HG02938 (cell line): ENCODE measurements at regions not wholly inside any gene's neighbourhood (a gene's known extent, or its start where the extent isn't known, plus 50 kb on each side); places are given as distances from the start of the nearest gene placed in this dataset.

Experiments
- ATAC-seq: cut with Tn5 transposase; IDR thresholded peaks from one replicate; pipeline ENCODE4 v1.9.1; 2021; ENCODE audit warnings: mild to moderate bottlenecking, moderate library complexity; ENCODE audit not compliant: unreplicated experiment

GRCh38 chr16:73852561-73852960 lies 444.1 kb upstream of the PSMD7 start:
- ATAC-seq, result no peak

DNA sequence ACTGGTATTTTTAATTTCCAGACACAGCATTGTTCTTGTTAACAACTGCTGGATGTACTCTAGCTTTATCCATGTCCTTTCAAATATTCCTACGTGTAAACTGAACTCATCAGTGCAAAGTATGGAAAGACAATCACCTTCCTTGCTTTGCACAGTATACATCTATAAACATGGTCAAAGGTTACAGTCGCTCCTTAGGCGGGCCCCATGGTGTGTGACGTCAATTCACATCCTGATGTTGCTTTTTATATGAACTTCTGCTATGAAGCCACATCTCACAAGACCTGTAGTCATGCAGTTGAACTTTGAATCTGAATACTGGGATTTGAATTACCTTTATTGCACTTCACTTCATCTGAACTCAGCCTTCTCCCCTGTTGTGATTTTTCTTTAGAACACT lies 447.6 kb upstream of the PSMD7 start:
- ATAC-seq, result no peak

GRCh38 chr16:73847090-73847489 lies 449.5 kb upstream of the PSMD7 start:
- no peak for ATAC-seq

GRCh38 chr16:73846356-73846755 lies 450.3 kb upstream of the PSMD7 start:
- ATAC-seq, result no peak

- ATAC-seq, result no peak
These were observed 450.6 kb upstream of the PSMD7 start for GRCh38 chr16:73846007-73846330.

- no peak for ATAC-seq
These were observed 451.2 kb upstream of the PSMD7 start for GRCh38 chr16:73845238-73846006.

- ATAC-seq, result no peak
These were observed 455.9 kb upstream of the PSMD7 start for GRCh38 chr16:73840728-73841127.

DNA sequence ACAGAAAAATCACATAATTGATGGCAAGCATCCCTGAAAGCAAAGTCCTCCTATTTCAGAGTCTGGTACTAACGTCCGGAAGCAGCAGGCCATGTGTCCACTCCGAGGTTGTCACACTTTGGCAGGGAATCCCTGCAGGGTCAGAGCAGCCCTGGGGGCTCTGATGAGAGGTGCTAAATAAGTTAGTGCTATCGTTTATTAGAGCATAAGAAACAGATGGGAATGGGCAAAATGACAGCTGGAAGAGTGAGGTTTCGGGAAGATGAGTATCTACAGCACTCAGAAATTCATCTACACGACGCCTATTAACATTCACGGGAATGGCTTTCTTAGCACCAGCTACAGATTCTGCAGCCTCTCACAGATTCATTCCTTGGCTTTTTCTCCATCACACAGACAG lies 465.4 kb upstream of the PSMD7 start:
- ATAC-seq, result no peak

DNA sequence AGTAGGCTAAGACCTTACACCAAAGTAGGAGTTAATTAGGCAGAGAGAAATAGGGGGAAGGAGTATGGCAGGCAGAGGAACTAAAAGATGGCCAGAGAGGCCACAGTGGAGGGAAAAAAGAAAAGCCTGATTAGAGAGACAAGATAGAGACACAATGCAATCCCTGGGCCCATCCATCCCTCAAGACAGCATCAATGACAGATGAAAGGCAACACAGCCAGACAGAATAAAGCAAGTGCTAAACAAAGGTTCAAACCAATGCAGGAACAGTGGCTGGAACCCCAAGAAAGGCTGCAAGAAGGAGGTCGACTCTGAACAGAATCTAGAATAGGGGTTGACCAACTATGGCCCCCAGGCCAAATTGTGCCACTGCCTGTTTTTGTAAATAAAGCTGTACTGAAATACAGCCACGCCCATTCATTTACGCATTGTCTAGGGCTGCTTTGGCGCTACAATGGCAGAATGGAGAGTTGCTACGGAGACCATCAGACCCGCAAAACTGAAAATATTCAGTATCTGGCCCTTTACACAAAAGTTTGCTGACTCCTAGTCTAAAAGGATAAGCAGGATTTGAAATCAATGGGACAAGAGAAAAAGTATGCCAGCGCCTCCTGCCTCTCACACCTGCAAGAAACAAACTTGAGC lies 473.3 kb upstream of the PSMD7 start:
- ATAC-seq, result no peak

DNA sequence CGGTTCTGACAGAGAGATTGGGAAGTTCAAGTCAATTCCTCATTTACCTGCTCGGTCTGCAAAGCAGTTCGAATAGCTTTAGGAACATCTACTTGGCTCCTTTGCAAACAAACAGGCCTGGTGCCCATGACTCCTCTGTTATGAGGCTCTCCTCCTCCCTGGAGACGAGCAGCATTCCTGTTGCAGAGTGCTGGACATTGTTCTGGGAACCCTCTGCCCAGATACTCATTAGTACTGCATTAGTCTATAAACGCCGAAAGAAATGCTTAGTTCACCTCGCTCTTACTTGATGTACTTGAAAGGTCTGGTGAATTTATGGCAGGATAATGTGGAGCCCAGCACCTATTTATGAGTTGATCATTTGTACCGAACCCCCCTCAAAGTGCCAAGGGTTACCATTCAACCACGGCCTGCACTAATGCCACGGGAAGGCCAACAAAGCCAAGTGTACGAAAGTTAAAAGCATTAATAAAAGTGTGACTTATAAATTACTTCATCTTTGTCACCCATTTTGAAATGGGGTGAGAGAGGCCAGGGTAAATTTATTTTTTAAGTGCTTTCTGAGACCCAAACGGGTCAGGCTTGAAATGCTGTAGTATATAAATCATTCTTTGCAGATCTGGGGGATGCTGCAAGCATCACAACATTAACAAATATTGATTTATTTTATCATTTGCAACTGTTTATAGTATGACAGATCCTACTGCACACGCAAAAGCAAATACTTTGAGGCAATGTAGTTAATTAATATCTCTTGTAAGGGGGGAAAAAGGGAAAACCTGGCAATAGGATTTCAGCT lies 478.9 kb upstream of the PSMD7 start:
- ATAC-seq, result no peak

DNA sequence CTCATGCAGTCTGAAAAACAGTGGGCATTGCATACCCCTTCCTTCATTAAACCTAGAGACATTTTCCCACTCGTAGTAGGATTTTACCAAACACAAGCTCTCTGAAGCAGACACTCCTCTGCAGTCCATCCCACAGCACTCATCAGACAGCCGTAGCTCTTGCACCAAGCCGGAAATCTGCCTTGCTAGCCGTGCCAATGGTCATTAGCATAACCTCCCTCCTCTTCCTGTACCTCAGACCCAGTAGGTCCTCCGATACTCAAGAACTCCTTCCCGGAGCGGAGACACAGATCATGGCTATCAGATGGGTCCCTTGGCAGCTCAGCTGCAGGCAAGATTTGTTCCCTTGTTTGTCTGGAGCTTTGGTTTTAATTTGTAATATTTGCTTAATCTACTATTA lies 483.1 kb upstream of the PSMD7 start:
- ATAC-seq, result no peak

DNA sequence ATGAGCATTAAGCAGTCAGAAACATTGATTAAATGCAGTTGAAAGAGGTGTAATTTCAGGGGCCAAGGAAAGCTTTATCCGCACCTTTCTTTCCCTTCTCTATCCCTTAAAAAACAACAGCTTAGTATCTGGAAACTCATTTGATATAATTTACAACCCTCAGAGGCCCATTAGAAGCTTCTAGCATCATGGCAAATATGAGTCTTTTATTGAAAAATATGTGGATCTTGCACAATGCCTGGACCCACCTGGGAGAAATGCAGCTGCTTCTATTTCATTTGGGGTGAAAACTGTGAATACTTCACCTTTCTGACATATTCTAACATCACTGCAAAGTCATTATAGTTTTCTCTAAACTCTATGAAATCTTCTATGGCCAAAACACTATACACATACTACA lies 492.2 kb upstream of the PSMD7 start:
- ATAC-seq, result no peak

GRCh38 chr16:73798471-73798870 lies 498.1 kb upstream of the PSMD7 start:
- ATAC-seq, result no peak

- ATAC-seq, result no peak
These were observed 499.5 kb upstream of the PSMD7 start for GRCh38 chr16:73797115-73797514.

DNA sequence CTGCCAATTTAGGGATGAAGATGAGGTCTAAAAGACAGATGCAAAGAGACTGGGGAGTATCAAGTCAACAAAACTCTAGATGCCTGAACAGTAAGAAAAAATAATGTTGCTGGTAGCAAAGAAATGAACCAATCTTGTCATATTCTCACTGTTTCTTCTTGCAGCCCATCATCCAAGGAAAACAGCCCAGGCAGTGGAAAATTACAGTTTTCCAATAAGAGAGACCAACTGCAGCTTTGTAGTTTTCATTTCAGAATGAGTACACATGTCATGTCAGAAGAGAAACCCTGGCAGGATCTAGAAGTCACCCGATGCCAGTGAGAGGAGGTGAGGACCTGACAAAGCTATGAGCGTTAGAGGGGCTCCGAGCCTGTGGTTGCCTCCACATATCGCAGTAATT lies 500.4 kb upstream of the PSMD7 start:
- no peak for ATAC-seq

DNA sequence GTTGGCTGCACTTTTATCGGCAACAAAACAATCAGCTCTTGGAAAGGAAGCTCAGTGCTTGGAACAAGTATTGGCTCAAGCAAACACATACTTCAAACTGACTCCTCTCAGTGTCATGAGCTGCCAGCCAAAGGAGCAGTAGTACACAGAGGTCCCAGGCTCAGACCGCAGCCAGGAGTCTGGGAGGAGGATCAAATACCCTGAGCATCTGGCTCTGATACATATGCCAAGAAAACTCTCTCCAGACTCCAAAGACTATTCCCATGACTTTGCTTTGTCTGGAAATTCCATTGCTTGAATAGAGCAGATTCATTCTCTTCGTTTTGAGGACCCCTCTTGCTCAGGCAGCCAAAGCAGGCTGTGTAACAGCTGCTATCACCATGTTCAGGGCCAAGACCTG lies 501.6 kb upstream of the PSMD7 start:
- ATAC-seq, result no peak

- ATAC-seq, result no peak
These were observed 502.7 kb upstream of the PSMD7 start for GRCh38 chr16:73793871-73794437.

- ATAC-seq, result no peak
These were observed 503.4 kb upstream of the PSMD7 start for GRCh38 chr16:73793260-73793659.

DNA sequence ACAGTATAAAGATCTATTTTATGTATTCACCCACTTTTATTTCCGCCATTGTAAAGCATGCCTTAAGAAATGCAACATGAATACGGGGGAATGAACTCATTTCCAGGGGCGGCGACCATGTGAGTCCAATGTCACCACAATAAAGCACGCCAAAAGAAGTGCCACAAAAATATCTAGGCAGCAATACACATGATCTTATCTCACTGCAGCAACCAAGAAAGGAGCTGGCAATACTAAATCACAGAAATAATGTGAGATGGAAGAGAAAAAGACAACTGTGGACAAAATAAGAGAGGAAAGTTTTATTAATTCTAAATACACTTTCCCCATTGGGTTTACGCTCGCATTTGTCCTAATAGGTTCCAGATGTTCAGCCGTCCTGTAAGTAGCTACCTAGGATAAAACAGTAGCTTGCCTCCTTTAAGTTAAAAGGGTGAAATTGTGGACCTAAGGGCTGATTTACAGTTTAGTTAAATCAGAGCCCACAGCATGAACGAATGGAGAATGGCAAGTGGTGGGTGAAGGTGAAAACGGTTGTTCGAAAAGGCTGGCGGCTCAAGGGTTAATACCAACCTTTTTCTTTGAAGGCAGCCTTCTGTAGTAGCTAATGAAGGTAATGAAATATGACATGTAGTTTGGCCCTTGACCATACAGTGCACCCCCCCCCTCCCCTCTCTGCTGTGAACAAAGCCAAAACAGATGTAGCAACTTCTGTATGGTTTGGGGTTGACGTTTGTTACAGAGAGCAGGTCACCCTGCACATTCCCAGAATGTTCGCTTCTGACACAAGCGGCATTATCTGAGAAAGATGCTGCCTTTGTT lies 504.2 kb upstream of the PSMD7 start:
- ATAC-seq, result no peak

DNA sequence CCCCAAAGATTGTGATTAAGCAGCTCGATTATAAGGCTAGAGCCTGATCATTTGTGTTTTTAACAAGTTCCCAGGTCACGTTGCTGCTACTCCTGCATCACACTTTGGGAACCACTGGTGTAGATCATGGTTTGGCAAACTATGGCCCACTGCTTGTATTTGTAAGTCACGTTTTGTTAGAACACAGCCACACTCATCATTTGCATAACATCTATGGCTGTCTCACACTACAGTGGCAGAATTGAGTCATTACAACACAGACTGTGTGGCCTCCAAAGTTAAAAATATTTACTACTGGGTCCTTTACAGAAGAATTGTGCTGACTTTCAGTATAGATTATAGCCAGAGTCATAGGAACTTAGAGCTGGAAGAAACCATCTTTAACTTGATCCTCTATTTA lies 515.3 kb upstream of the PSMD7 start:
- ATAC-seq, result no peak

DNA sequence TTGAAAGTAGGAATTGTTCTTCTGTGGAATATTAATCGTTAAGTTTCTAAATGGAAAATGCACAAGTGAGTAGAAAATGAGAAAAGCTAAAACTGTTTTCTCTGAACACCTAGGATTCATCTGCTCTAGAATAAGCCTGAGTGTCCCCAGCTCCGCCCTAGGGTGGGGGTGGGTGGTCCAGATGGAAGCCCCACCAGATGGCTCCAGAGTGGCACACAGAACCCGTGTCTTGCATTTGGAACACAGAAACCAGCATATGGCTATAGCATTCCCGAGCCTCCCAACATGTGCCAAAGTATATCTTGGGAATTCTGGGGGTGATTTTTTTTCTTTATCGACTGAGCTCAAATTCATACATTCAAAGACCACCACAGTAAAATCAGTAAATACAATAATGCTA lies 517.7 kb upstream of the PSMD7 start:
- no peak for ATAC-seq
